ENCODE measurements at regions not wholly inside any gene's neighbourhood (a gene's known extent, or its start where the extent isn't known, plus 50 kb on each side); places are given as distances from the start of the nearest gene placed in this dataset.

DNA sequence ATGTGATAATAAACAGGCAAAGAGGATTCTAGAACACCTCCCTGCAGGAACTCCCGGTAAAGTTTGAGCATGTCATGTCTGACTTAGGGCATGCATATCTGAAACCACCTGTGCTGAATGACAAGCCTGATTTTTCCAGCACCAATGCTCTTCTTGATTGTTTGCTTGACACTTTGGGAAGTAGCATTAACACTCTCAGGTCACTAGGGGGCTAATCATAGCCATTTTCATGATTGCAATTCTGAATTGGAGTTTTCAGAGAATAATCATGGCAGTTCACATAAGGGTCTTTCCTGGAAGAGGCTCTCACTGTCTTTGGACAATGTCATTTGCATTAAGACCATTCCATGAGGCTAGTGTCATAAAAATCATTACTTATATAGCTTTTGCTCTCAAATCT lies 234.4 kb upstream of the MTNR1B start:
- no peaks in the 10 kb centered on the region for H4K20me1 ChIP-seq (replicated peaks in 1 of 2; ENCODE audit: control insufficient read depth in 1 of 2, insufficient read depth in 2 of 2, low read length in 2 of 2)
- H3K4me3 ChIP-seq (ENCODE audit: extremely low read depth in 1 of 4, insufficient read depth in 2 of 4, low read depth in 3 of 4, low read length in 4 of 4) = no peak overlapping the region
- no peak overlapping the region for H2BK20ac ChIP-seq (ENCODE audit: low read length)
- no peak overlapping the region for H4K5ac ChIP-seq (ENCODE audit: insufficient read length, low read depth, low read length)
- TF ChIP-seq, protein P1, sequence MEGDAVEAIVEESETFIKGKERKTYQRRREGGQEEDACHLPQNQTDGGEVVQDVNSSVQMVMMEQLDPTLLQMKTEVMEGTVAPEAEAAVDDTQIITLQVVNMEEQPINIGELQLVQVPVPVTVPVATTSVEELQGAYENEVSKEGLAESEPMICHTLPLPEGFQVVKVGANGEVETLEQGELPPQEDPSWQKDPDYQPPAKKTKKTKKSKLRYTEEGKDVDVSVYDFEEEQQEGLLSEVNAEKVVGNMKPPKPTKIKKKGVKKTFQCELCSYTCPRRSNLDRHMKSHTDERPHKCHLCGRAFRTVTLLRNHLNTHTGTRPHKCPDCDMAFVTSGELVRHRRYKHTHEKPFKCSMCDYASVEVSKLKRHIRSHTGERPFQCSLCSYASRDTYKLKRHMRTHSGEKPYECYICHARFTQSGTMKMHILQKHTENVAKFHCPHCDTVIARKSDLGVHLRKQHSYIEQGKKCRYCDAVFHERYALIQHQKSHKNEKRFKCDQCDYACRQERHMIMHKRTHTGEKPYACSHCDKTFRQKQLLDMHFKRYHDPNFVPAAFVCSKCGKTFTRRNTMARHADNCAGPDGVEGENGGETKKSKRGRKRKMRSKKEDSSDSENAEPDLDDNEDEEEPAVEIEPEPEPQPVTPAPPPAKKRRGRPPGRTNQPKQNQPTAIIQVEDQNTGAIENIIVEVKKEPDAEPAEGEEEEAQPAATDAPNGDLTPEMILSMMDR (IDR thresholded peaks at IDR 0.05; ENCODE audit: control extremely low read depth in 1 of 3, insufficient read depth in 1 of 3, low read depth in 1 of 3, low read length in 3 of 3) = peak in 2 of 3 experiments; percentile 43 to 64; a peak in 3 of 4 replicates
- TF ChIP-seq SP4 (IDR thresholded peaks at IDR 0.05; ENCODE audit: low read length) (no peak), RAD21 (IDR thresholded peaks at IDR 0.05 in 1 of 2, conservative IDR thresholded peaks at IDR 0.05 in 1 of 2; ENCODE audit: low read depth in 2 of 2, low read length in 2 of 2) (peak; percentile 52 to 61)
- POLR2A ChIA-PET (ENCODE audit: partially characterized antibody) = no interaction called here
- H2BK5ac ChIP-seq (ENCODE audit: low read depth, low read length) = no peak overlapping the region
- H3K36me3 ChIP-seq (ENCODE audit: control insufficient read depth in 2 of 4, insufficient read depth in 4 of 4, low read length in 3 of 4) = no peaks in the 10 kb centered on the region
- no peak overlapping the region for H4K8ac ChIP-seq (ENCODE audit: extremely low read depth, insufficient read depth, low read length)
- H3K9me3 ChIP-seq (ENCODE audit: insufficient read depth in 2 of 2, low read depth in 1 of 2, low read length in 1 of 2) = no peaks in the 10 kb centered on the region
- H3K4me1 ChIP-seq (replicated peaks in 1 of 4; ENCODE audit: control insufficient read depth in 3 of 4, insufficient read depth in 4 of 4, low read length in 3 of 4) = no peaks in the 10 kb centered on the region
- no peaks in the 10 kb centered on the region for H3K23me2 ChIP-seq (ENCODE audit: low read depth, low read length)
- H2AFZ ChIP-seq (ENCODE audit: low read length) = no peak overlapping the region
- H3K4me2 ChIP-seq (ENCODE audit: insufficient read depth in 1 of 2, low read depth in 2 of 2, low read length in 2 of 2) = no peak overlapping the region
- H2AK5ac ChIP-seq (ENCODE audit: low read depth, low read length) = no peak overlapping the region
- H2BK120ac ChIP-seq (replicated peaks; ENCODE audit: low read depth, low read length) = no peak overlapping the region
- no peak overlapping the region for H3K4ac ChIP-seq (replicated peaks; ENCODE audit: insufficient read length, low read depth, low read length)
- FAIRE-seq = peak; percentile 69
- no peak overlapping the region for H3K27ac ChIP-seq (ENCODE audit: low read depth, low read length)
- no peak overlapping the region for H2BK12ac ChIP-seq (ENCODE audit: low read depth, low read length)
- H3K56ac ChIP-seq (replicated peaks; ENCODE audit: insufficient read length, low read depth, low read length) = no peak overlapping the region
- no peaks in the 10 kb centered on the region for H3K27me3 ChIP-seq (replicated peaks in 1 of 4; ENCODE audit: control insufficient read depth in 3 of 4, extremely low read depth in 1 of 4, insufficient read depth in 3 of 4, low read length in 3 of 4)
- no peak overlapping the region for H4K91ac ChIP-seq (replicated peaks; ENCODE audit: insufficient read length, low read length)
- no peak overlapping the region for H3K14ac ChIP-seq (ENCODE audit: insufficient read length)
- H3K9ac ChIP-seq (replicated peaks in 1 of 4; ENCODE audit: extremely low read depth in 1 of 4, low read depth in 3 of 4, low read length in 3 of 4) = no peak overlapping the region
- CTCF ChIA-PET (ENCODE audit: partially characterized antibody) = interaction anchor here (0.6 to 2.4 kb wide), 15 partner anchors 8 to 573 kb away, joined by 3 to 10 read pairs (median 4); no protein-coding TSS in a partner anchor
- H3K23ac ChIP-seq (ENCODE audit: insufficient read length) = no peak overlapping the region
- no peak for DNase-seq (ENCODE audit: low read depth in 1 of 2, low spot score in 2 of 2)
- 86% methylated on average over 1 of the region's 1 CpG; no CpG with 5 or more reads in 1 of the 2 experiments for WGBS, 2 experiments (ENCODE audit: extremely low coverage in 1 of 2, insufficient coverage in 1 of 2, insufficient read length in 1 of 2, insufficient replicate concordance in 2 of 2, low coverage in 1 of 2, low lambda C conversion rate in 2 of 2, missing lambda C conversion rate in 1 of 2)
- H2BK15ac ChIP-seq (ENCODE audit: low read length) = no peak overlapping the region
- no peak overlapping the region for H3K18ac ChIP-seq (ENCODE audit: extremely low read depth, low read length)
- H3K79me1 ChIP-seq (ENCODE audit: low read depth, low read length) = no peaks in the 10 kb centered on the region
- no peaks in the 10 kb centered on the region for H3K79me2 ChIP-seq (ENCODE audit: control insufficient read depth in 1 of 2, insufficient read depth in 2 of 2, low read length in 2 of 2)
